Panc1 (cell line): ENCODE measurements at regions not wholly inside any gene's neighbourhood (a gene's known extent, or its start where the extent isn't known, plus 50 kb on each side); places are given as distances from the start of the nearest gene placed in this dataset.

Experiments used
- CTCF ChIP-seq: fragments of 450-650 bp; IDR thresholded peaks from 2 replicates; pipeline ENCODE4 v1.5.1; 2017; ENCODE audit warnings: mild to moderate bottlenecking
- POLR2AphosphoS5 ChIP-seq: IDR thresholded peaks from 2 replicates; pipeline ENCODE4 v1.6.1; 2012; ENCODE audit warnings: mild to moderate bottlenecking, low read depth, low read length, moderate library complexity
- REST ChIP-seq, 2 experiments: IDR thresholded peaks; 2 replicates each; pipeline ENCODE4 v1.6.1; 2011 to 2012; ENCODE audit warnings: low read depth in 2 of 2, control low read depth in 1 of 2, low read length in 1 of 2, mild to moderate bottlenecking in 1 of 2, moderate library complexity in 1 of 2; ENCODE audit not compliant: insufficient read depth in 1 of 2
- SIN3A ChIP-seq: IDR thresholded peaks from 2 replicates; pipeline ENCODE4 v1.6.1; 2012; ENCODE audit warnings: low read depth, mild to moderate bottlenecking, low read length, moderate library complexity, borderline replicate concordance; ENCODE audit not compliant: insufficient read depth

DNA sequence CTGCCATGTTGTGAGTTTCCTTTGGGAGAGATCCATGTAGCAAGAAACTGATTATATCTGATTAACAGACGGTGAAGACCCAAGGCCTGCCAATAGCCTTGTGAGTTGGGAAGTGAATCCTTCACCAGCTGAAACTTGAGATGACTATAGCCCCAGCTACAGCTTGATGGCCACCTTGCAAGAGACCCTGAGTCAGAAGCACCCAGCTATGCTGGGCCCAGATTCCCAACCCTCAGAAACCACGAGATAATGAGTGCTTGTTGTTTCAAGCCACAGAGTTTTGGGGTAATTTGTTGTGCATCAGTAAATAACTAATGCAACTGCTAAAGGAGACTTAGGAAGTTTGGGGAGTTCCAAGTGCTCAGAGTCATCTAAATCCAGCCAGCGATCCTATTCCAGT, 80.3 kb downstream of the AVPR1A start:
- no peak for TF ChIP-seq CTCF
- TF ChIP-seq SIN3A = no peak
- TF ChIP-seq REST (IDR thresholded peaks at IDR 0.05; ENCODE audit: insufficient read depth in 1 of 2, low read depth in 2 of 2, low read length in 1 of 2) = no peak
- TF ChIP-seq POLR2AphosphoS5 = no peak
